GM23248 (cell line): ENCODE measurements at regions not wholly inside any gene's neighbourhood (a gene's known extent, or its start where the extent isn't known, plus 50 kb on each side); places are given as distances from the start of the nearest gene placed in this dataset.

Source experiments
- EZH2 ChIP-seq: fragments of 200-600 bp; sonication (generic); IDR thresholded peaks from 2 replicates; pipeline ENCODE4 v1.6.1; 2018; ENCODE audit warnings: antibody characterized with exemption, mild to moderate bottlenecking; ENCODE audit not compliant: insufficient read depth, poor library complexity, severe bottlenecking
- EZH2phosphoT487 ChIP-seq: fragments of 200-600 bp; sonication (generic); IDR thresholded peaks from 2 replicates; pipeline ENCODE4 v1.6.1; 2018; ENCODE audit warnings: antibody characterized with exemption, moderate library complexity, mild to moderate bottlenecking, low read depth; ENCODE audit not compliant: insufficient read depth

GRCh38 chr7:10560497-10560896 is 413.2 kb upstream of the PHF14 start:
- TF ChIP-seq EZH2 (no peak), EZH2phosphoT487 (no peak)
